Motor neuron (in vitro differentiated cells): ENCODE measurements at regions not wholly inside any gene's neighbourhood (a gene's known extent, or its start where the extent isn't known, plus 50 kb on each side); places are given as distances from the start of the nearest gene placed in this dataset.

Experiments used
- ATAC-seq, 8 experiments: fragments of 200-7000 bp; cut with Tn5 transposase; replicated peaks in 6 of 8; 2 replicates each; pipeline ENCODE4 v1.8.0; 2021; ENCODE audit warnings: mild to moderate bottlenecking in 8 of 8, moderate library complexity in 8 of 8
- H3K27ac ChIP-seq, 2 donors: fragments of 250-450 bp; sonication (Bioruptor Pico); 2 replicates each; pipeline ENCODE4 v1.9.0; 2021; ENCODE audit warnings: antibody characterized with exemption in 2 of 2, mild to moderate bottlenecking in 2 of 2, moderate library complexity in 1 of 2
- H3K4me1 ChIP-seq, 2 donors: fragments of 250-450 bp; sonication (Bioruptor Pico); replicated peaks in 1 of 2; 2 replicates each; pipeline ENCODE4 v1.6.1; 2021; ENCODE audit warnings: antibody characterized with exemption in 2 of 2, mild to moderate bottlenecking in 2 of 2, moderate library complexity in 1 of 2
- H3K4me3 ChIP-seq, 5 donors: fragments of 250-450 bp; sonication (Bioruptor Pico); 2 replicates each; pipeline ENCODE4 v1.9.0; 2021; ENCODE audit warnings: antibody characterized with exemption in 5 of 5, mild to moderate bottlenecking in 5 of 5, moderate library complexity in 4 of 5
- WGBS, 10 experiments: fragments of 450-650 bp; shearing (Covaris generic); methylation state at CpG; one replicate each; pipeline ENCODE4 v1.0.0; 2022; 5-methylcytosine and 5-hydroxymethylcytosine counted together
- in situ Hi-C, 9 experiments: fragments of 400-800 bp; cut with MboI; loops; one replicate each; pipeline ENCODE4 v1.15.0; 2021; ENCODE audit warnings: low sequenced_read_pairs in 9 of 9, low pct_unique_long_range_greater_than_20kb in 2 of 9; ENCODE audit not compliant: unreplicated experiment in 9 of 9

GRCh38 chr5:126093718-126094117, 329.5 kb upstream of the GRAMD2B start:
- Histone ChIP-seq H3K4me1 (peaks cover 5 to 6% of the 10 kb centered on the region in 2 donors), H3K27ac (no peak overlapping the region), H3K4me3 (no peak overlapping the region)
- 29 to 100% (median 96%) methylated on average over 1 to 4 of the region's 5 CpGs; no CpG with 5 or more reads in 2 of the 10 experiments for WGBS, 10 experiments
- in situ Hi-C loops, result no loop called here
- ATAC-seq, result no peak

DNA sequence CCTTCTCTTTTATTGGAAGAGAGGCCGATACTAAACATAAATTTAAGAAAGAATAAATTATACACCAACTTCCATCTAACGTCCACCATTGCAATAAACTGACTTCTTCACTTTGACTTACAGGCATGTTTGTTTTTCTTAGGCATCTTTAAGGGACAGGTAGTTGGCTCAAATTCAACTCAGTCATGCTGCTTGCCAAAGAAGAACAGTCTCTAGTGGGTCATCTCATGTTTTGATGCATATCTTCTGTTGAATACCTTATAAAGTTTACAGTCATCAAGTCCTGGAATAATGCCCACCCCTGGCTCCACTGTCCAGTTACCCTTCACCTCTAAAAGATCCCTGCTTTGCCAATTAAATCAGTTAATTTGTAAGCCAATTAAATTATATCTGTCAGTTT, 328.2 kb upstream of the GRAMD2B start:
- ATAC-seq, result no peak
- in situ Hi-C loops, result no loop called here
- WGBS, 10 experiments, result 47 to 100% (median 78%) methylated on average over 1 to 2 of the region's 2 CpGs; no CpG with 5 or more reads in 2 of the 10 experiments

DNA sequence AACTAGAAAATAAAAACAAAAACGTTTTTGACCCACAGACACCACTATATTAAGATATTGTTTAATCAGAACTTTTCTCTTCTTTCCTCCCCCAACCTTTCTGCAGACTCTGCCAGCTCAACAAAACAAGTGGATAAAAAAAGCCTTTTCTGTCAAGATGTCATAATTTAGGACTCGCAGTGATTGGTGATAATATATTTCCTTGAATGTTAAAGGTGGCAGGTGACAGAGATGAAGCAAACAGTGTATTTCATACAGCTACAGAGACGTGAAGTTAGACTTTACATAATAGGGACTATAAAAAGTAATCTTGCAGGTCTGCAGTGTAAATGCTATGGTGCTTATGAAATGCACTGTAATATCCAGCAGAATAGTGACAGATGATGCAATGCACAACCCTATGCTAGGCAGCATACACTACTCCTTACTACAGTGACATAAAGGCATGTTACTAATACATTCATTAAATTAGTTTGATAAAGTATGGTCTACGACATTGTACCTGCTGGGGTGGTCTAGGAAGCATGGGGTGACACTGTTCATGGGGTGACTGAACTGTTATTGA, 326.7 kb upstream of the GRAMD2B start:
- Histone ChIP-seq H3K27ac (no peak overlapping the region), H3K4me1 (peaks cover 7 to 11% of the 10 kb centered on the region in 2 donors), H3K4me3 (no peak overlapping the region)
- in situ Hi-C loops, result no loop called here
- peak in 5 of 8 experiments; percentile 55 to 90 (median 65) for ATAC-seq
- 10 to 72% (median 63%) methylated on average over 1 to 4 of the region's 4 CpGs for WGBS, 10 experiments

More for the DNA sequence above, 328.2 kb upstream of the GRAMD2B start:
- Histone ChIP-seq H3K27ac (no peak overlapping the region), H3K4me1 (peaks cover 7 to 11% of the 10 kb centered on the region in 2 donors), H3K4me3 (no peak overlapping the region)

- no peak overlapping the region for H3K27ac ChIP-seq
- 0 to 100% (median 81%) methylated on average over 1 of the region's 1 CpG; no CpG with 5 or more reads in 1 of the 10 experiments for WGBS, 10 experiments
- H3K4me3 ChIP-seq, result no peak overlapping the region
- peaks cover 7 to 11% of the 10 kb centered on the region in 2 donors for H3K4me1 ChIP-seq
- in situ Hi-C loops, result no loop called here
- ATAC-seq, result no peak
Measured at GRCh38 chr5:126097876-126098275, 325.3 kb upstream of the GRAMD2B start.

DNA sequence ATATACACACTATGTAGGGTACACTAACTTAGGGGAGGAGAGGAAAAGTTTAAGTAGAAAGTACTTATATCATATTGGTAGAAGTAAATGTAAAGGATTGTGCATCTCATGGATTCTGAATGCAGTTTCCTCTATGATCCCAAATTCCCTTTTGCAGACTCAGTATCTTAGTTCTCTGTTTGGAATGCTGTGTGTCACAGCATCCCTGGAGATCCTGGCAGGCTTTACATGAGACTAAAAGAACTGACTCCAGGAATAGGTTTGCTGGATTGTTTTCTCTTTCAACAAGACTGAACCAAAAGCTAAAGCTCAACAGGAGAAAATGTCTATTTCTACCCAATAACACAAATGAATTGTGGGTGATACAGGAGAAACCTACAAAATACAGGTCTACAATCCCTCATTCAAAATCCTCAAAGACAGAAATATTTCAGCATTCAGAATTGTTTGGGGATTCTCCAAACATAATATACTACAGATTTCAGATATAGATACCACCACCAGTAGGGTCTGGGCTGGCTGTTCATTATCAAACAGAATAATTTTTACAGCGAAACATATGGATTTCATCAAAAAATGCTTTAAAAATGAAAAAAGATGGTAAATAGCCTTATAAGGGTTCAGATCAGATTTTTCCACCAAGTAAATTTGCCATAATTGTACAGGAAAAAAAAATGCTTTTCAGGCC, 324.7 kb upstream of the GRAMD2B start:
- peaks cover 7 to 11% of the 10 kb centered on the region in 2 donors for H3K4me1 ChIP-seq
- in situ Hi-C loops, result no loop called here
- ATAC-seq, result no peak
- peak overlapping the region in 1 of 2 donors; percentile 51 for H3K27ac ChIP-seq
- no peak overlapping the region for H3K4me3 ChIP-seq
- WGBS, 10 experiments, result 80 to 100% (median 100%) methylated on average over 1 of the region's 1 CpG; no CpG with 5 or more reads in 3 of the 10 experiments

GRCh38 chr5:126099077-126099476, 324.1 kb upstream of the GRAMD2B start:
- Histone ChIP-seq H3K27ac (peak overlapping the region in 1 of 2 donors; percentile 51), H3K4me1 (peaks cover 7 to 11% of the 10 kb centered on the region in 2 donors), H3K4me3 (no peak overlapping the region)
- ATAC-seq, result peak in 5 of 8 experiments; percentile 65 to 92 (median 82)
- WGBS, 10 experiments, result 38 to 90% (median 58%) methylated on average over 2 to 4 of the region's 4 CpGs; no CpG with 5 or more reads in 3 of the 10 experiments
- in situ Hi-C loops, result no loop called here

- Histone ChIP-seq H3K4me3 (no peak overlapping the region), H3K27ac (no peak overlapping the region), H3K4me1 (peaks cover 7 to 11% of the 10 kb centered on the region in 2 donors)
- no peak for ATAC-seq
- 56 to 100% (median 82%) methylated on average over 1 to 4 of the region's 5 CpGs; no CpG with 5 or more reads in 4 of the 10 experiments for WGBS, 10 experiments
- in situ Hi-C loops, result no loop called here
Measured at GRCh38 chr5:126100767-126101166, 322.4 kb upstream of the GRAMD2B start.

- no peak for ATAC-seq
- in situ Hi-C loops, result no loop called here
- WGBS, 10 experiments, result 52 to 100% (median 84%) methylated on average over 1 to 4 of the region's 4 CpGs; no CpG with 5 or more reads in 5 of the 10 experiments
- Histone ChIP-seq H3K4me3 (no peak overlapping the region), H3K27ac (no peak overlapping the region), H3K4me1 (peaks cover 7 to 11% of the 10 kb centered on the region in 2 donors)
Measured at GRCh38 chr5:126101901-126102300, 321.3 kb upstream of the GRAMD2B start.

DNA sequence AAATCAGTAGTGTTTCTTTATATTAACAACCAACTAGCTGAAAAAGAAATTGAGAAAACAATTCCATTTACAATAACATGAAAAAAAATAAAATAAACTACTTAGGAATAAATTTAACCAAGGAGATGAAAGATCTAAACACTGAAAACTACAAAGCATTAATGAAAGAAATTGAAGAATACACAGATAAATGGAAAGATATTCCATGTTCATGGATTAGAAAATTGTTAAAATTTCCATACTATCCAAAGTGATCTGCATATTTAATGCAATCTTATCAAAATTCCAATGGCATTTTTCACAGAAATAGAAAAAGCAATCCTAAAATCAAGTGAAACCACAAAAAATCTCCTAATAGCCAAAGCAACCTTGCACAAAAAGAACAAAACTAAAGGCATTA, 320.2 kb upstream of the GRAMD2B start:
- no peak for ATAC-seq
- peaks cover 11 to 12% of the 10 kb centered on the region in 2 donors for H3K4me1 ChIP-seq
- no peak overlapping the region for H3K27ac ChIP-seq
- H3K4me3 ChIP-seq, result no peak overlapping the region
- in situ Hi-C loops, result no loop called here

- in situ Hi-C loops, result no loop called here
- peaks cover 5 to 6% of the 10 kb centered on the region in 2 donors for H3K4me1 ChIP-seq
- H3K4me3 ChIP-seq, result no peak overlapping the region
- 80 to 100% (median 100%) methylated on average over 1 of the region's 1 CpG; no CpG with 5 or more reads in 4 of the 10 experiments for WGBS, 10 experiments
- no peak overlapping the region for H3K27ac ChIP-seq
- no peak for ATAC-seq
Measured at GRCh38 chr5:126103868-126104267, 319.3 kb upstream of the GRAMD2B start.

DNA sequence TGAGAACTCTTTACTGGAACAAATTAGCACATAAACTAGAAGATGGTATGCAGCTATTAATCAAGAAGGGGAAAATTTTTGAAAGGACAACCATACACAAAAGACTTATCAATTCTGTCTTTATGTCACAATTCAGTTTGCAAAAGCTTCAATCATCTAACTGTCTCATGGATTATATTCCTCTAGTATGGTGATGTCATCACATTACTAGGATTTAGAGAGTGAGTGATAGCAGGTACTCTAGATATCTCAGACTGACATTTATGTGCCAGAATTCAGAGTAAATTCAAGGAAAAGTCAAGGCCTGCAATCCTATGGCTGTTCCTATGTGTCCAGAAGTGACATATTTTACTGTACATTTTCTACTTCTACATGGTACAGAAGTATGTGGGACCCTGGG, 318.9 kb upstream of the GRAMD2B start:
- in situ Hi-C loops, result no loop called here
- H3K27ac ChIP-seq, result no peak overlapping the region
- no peak overlapping the region for H3K4me3 ChIP-seq
- no peak for ATAC-seq
- peaks cover 3 to 6% of the 10 kb centered on the region in 2 donors for H3K4me1 ChIP-seq

DNA sequence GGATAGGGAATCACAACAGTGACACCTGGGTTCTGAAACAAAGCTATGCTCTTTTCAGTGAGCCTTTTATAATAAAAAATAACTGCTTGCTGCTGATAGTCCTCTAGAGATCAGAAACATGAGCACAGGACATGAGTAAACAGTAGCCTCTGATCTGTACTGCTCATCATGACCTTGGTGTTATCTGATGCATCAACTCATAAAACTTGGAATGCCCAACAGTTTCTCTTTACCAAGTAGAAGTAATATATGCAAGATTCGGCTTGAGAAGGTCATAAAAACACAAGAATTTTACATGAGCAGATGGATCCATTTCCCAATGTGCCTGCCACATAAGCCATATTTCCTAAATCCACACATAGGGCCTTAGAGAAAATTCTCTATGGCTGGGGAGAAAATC, 318.3 kb upstream of the GRAMD2B start:
- H3K27ac ChIP-seq, result no peak overlapping the region
- no peak overlapping the region for H3K4me3 ChIP-seq
- 0% methylated on average over 1 of the region's 1 CpG; no CpG with 5 or more reads in 8 of the 10 experiments for WGBS, 10 experiments
- in situ Hi-C loops, result no loop called here
- H3K4me1 ChIP-seq, result peaks cover 0 to 6% of the 10 kb centered on the region in 2 donors
- peak in 2 of 8 experiments; percentile 14 to 42 for ATAC-seq

GRCh38 chr5:126106029-126106428, 317.2 kb upstream of the GRAMD2B start:
- H3K4me3 ChIP-seq, result no peak overlapping the region
- no peak overlapping the region for H3K27ac ChIP-seq
- 5 to 100% (median 87%) methylated on average over 1 to 3 of the region's 3 CpGs; no CpG with 5 or more reads in 1 of the 10 experiments for WGBS, 10 experiments
- H3K4me1 ChIP-seq, result peaks cover 0 to 6% of the 10 kb centered on the region in 2 donors
- peak in 4 of 8 experiments; percentile 35 to 96 (median 88) for ATAC-seq
- in situ Hi-C loops, result no loop called here
